Upper lobe of left lung (tissue), 6 donors: ENCODE measurements at regions not wholly inside any gene's neighbourhood (a gene's known extent, or its start where the extent isn't known, plus 50 kb on each side); places are given as distances from the start of the nearest gene placed in this dataset.
"Not testable (repeated sequence)": the region's sequence is repeated elsewhere in the genome, so short reads cannot be mapped to it uniquely, and the experiment has no call there.

Experiments used
- ATAC-seq, 2 donors: fragments of 200-7000 bp; cut with Tn5 transposase; one replicate each; pipeline ENCODE4 v1.9.1; 2022; ENCODE audit warnings: mild to moderate bottlenecking in 2 of 2, moderate library complexity in 2 of 2; ENCODE audit not compliant: low FRiP score in 2 of 2
- DNase-seq, 2 donors: peaks; one replicate each; pipeline ENCODE4 v3.0.0-alpha.2; 2019 to 2020
- H3K27ac ChIP-seq, 4 donors: fragments of 200-600 bp; sonication (generic); one replicate each; pipeline ENCODE4 v1.5.1; 2016 to 2019
- H3K27me3 ChIP-seq, 4 donors: fragments of 200-600 bp; sonication (generic); one replicate each; pipeline ENCODE4 v1.5.1; 2017 to 2019
- H3K36me3 ChIP-seq, 4 donors: fragments of 200-600 bp; sonication (generic); one replicate each; pipeline ENCODE4 v1.5.1; 2016 to 2019
- H3K4me1 ChIP-seq, 4 donors: fragments of 200-600 bp; sonication (generic); one replicate each; pipeline ENCODE4 v1.5.1; 2018 to 2019
- H3K4me3 ChIP-seq, 4 donors: fragments of 200-600 bp; sonication (generic); one replicate each; pipeline ENCODE4 v1.5.1; 2017 to 2019; ENCODE audit warnings: mild to moderate bottlenecking in 2 of 4, moderate library complexity in 1 of 4
- H3K9me3 ChIP-seq, 4 donors: fragments of 200-600 bp; sonication (generic); one replicate each; pipeline ENCODE4 v1.5.1; 2018 to 2019
- EP300 ChIP-seq, 4 donors: sonication (generic); formaldehyde crosslinking; IDR thresholded peaks; one replicate each; pipeline ENCODE4 v1.5.1; 2017; ENCODE audit warnings: antibody characterized with exemption in 4 of 4, control low read depth in 2 of 4
- POLR2A ChIP-seq, 4 donors: fragments of 450-650 bp; IDR thresholded peaks; one replicate each; pipeline ENCODE4 v1.5.1; 2016 to 2017; ENCODE audit warnings: antibody characterized with exemption in 4 of 4, mild to moderate bottlenecking in 2 of 4
- POLR2AphosphoS5 ChIP-seq, 2 donors: sonication (generic); formaldehyde crosslinking; IDR thresholded peaks; one replicate each; pipeline ENCODE4 v1.5.1; 2017; ENCODE audit warnings: antibody characterized with exemption in 2 of 2
- WGBS, 2 donors: methylation state at CpG; one replicate each; pipeline ENCODE4 v1.1.5; 2017 to 2018; 5-methylcytosine and 5-hydroxymethylcytosine counted together
- TF ChIP-seq, protein P1 (sequence below), 6 experiments: fragments of 450-650 bp in 4 of 6; fragments of 200-600 bp in 2 of 6; sonication (generic) in 2 of 6; IDR thresholded peaks; one replicate each; pipeline ENCODE4 v1.5.1; 2016 to 2019; ENCODE audit warnings: antibody characterized with exemption in 6 of 6
- donor health status: DM: no; HTN: no; CAD: no; lungs with moderate emphysema.
- donor health status: DM: no; HTN: yes; CAD: no; lungs with severe emphysema.

DNA sequence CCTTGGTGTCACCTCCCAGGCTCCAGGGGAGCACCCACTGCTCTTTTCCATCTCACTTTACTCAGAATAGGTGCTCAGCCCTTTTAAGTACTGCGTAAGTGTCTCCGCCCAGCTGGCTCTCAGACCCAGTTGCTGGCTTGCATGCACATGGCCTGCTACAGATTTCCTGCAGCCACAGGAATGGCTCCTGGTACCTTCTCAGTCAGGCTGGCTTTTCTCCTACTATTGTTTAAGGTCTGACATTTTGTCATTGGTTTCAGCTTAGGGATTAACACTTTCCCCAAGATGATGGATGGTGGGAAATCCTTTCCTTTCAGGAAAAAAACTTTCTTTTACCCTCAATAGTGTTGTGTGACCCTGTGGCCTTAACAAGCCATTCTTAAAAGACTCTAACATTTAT, 1652.3 kb upstream of the WWC1 start:
- Histone ChIP-seq H3K9me3 (no peaks in the 10 kb centered on the region), H3K4me1 (no peaks in the 10 kb centered on the region), H3K4me3 (no peak overlapping the region), H3K27me3 (no peaks in the 10 kb centered on the region), H3K27ac (no peak overlapping the region), H3K36me3 (no peaks in the 10 kb centered on the region)
- TF ChIP-seq, protein P1, sequence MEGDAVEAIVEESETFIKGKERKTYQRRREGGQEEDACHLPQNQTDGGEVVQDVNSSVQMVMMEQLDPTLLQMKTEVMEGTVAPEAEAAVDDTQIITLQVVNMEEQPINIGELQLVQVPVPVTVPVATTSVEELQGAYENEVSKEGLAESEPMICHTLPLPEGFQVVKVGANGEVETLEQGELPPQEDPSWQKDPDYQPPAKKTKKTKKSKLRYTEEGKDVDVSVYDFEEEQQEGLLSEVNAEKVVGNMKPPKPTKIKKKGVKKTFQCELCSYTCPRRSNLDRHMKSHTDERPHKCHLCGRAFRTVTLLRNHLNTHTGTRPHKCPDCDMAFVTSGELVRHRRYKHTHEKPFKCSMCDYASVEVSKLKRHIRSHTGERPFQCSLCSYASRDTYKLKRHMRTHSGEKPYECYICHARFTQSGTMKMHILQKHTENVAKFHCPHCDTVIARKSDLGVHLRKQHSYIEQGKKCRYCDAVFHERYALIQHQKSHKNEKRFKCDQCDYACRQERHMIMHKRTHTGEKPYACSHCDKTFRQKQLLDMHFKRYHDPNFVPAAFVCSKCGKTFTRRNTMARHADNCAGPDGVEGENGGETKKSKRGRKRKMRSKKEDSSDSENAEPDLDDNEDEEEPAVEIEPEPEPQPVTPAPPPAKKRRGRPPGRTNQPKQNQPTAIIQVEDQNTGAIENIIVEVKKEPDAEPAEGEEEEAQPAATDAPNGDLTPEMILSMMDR (IDR thresholded peaks at IDR 0.05): no peak
- TF ChIP-seq POLR2A (IDR thresholded peaks at IDR 0.05) (no peak), EP300 (IDR thresholded peaks at IDR 0.05) (no peak)
- WGBS, 2 donors: 91 to 95% methylated on average over 2 of the region's 2 CpGs
- ATAC-seq (no peak), DNase-seq (no peak)

GRCh38 chr5:166640136-166640535, 1651.3 kb upstream of the WWC1 start:
- WGBS, 2 donors: 72 to 75% methylated on average over 10 of the region's 10 CpGs
- not testable (repeated sequence) for H3K4me3 ChIP-seq, H3K9me3 ChIP-seq, DNase-seq, H3K36me3 ChIP-seq, H3K27me3 ChIP-seq, ATAC-seq, H3K4me1 ChIP-seq, H3K27ac ChIP-seq

DNA sequence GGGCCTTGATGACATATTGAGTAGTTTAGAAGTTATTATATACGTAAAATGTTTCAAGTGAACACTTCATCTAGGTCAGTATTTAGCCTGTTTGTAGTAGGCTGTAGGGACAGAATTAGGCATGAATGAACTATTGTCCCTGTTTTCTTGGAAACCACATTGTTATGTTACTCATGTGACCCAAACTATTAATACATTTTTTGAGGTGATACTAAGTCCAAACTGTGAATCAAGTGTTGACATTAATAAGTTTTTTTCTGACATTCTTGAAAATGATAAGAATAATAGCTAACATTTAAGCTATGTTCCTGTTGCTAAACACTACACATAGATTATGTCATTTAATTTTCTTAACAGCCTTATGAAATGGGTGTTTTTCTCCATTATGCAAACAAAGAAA, 1642.7 kb upstream of the WWC1 start:
- ATAC-seq (no peak), DNase-seq (no peak)
- no peak overlapping the region for H3K4me3 ChIP-seq
- TF ChIP-seq POLR2A (IDR thresholded peaks at IDR 0.05) (no peak), POLR2AphosphoS5 (IDR thresholded peaks at IDR 0.05) (no peak), EP300 (IDR thresholded peaks at IDR 0.05) (no peak)
- TF ChIP-seq, protein P1 (IDR thresholded peaks at IDR 0.05): no peak
- no peaks in the 10 kb centered on the region for H3K9me3 ChIP-seq
- no peaks in the 10 kb centered on the region for H3K27me3 ChIP-seq
- WGBS, 2 donors: 46 to 72% methylated on average over 1 of the region's 1 CpG
- H3K4me1 ChIP-seq: no peaks in the 10 kb centered on the region
- no peaks in the 10 kb centered on the region for H3K36me3 ChIP-seq
- no peak overlapping the region for H3K27ac ChIP-seq

GRCh38 chr5:166649676-166650075, 1641.8 kb upstream of the WWC1 start:
- Histone ChIP-seq H3K36me3 (no peaks in the 10 kb centered on the region), H3K27me3 (no peaks in the 10 kb centered on the region), H3K27ac (no peak overlapping the region), H3K9me3 (no peaks in the 10 kb centered on the region), H3K4me1 (no peaks in the 10 kb centered on the region), H3K4me3 (no peak overlapping the region)
- no peak for DNase-seq
- 28 to 36% methylated on average over 1 of the region's 1 CpG for WGBS, 2 donors
- ATAC-seq: no peak
- no peak for TF ChIP-seq POLR2AphosphoS5 (IDR thresholded peaks at IDR 0.05)
- TF ChIP-seq, protein P1 (IDR thresholded peaks at IDR 0.05): no peak
- no peak for TF ChIP-seq POLR2A (IDR thresholded peaks at IDR 0.05)
- TF ChIP-seq EP300 (IDR thresholded peaks at IDR 0.05): no peak

- no peak overlapping the region for H3K4me3 ChIP-seq
- H3K9me3 ChIP-seq: no peaks in the 10 kb centered on the region
- no peaks in the 10 kb centered on the region for H3K36me3 ChIP-seq
- no peak for DNase-seq
- no peak for ATAC-seq
- WGBS, 2 donors: 48 to 65% methylated on average over 1 of the region's 1 CpG
- H3K4me1 ChIP-seq: no peaks in the 10 kb centered on the region
- TF ChIP-seq, protein P1 (IDR thresholded peaks at IDR 0.05): no peak
- TF ChIP-seq POLR2A (IDR thresholded peaks at IDR 0.05) (no peak), EP300 (IDR thresholded peaks at IDR 0.05) (no peak), POLR2AphosphoS5 (IDR thresholded peaks at IDR 0.05) (no peak)
- no peaks in the 10 kb centered on the region for H3K27me3 ChIP-seq
- no peak overlapping the region for H3K27ac ChIP-seq
Measured at GRCh38 chr5:166651234-166651633, 1640.2 kb upstream of the WWC1 start.
